ENCODE measurements at regions not wholly inside any gene's neighbourhood (a gene's known extent, or its start where the extent isn't known, plus 50 kb on each side); places are given as distances from the start of the nearest gene placed in this dataset.

GRCh38 chr6:115720900-115721299 is 339.8 kb downstream of the FRK start:
- DNase-seq (ENCODE audit: low read depth, low spot score): no peak

- DNase-seq (ENCODE audit: low read depth, low spot score): no peak
Measured at GRCh38 chr6:115717472-115717871, 343.2 kb downstream of the FRK start.

GRCh38 chr6:115717062-115717461 is 343.6 kb downstream of the FRK start:
- DNase-seq (ENCODE audit: low read depth, low spot score): no peak

- no peak for DNase-seq (ENCODE audit: low read depth, low spot score)
Measured at GRCh38 chr6:115712291-115712961, 348.3 kb downstream of the FRK start.

GRCh38 chr6:115708850-115709249 is 351.8 kb downstream of the FRK start:
- DNase-seq (ENCODE audit: low read depth, low spot score): no peak

- DNase-seq (ENCODE audit: low read depth, low spot score): no peak
Measured at GRCh38 chr6:115706981-115707380, 353.7 kb downstream of the FRK start.

GRCh38 chr6:115706324-115706723 is 354.4 kb downstream of the FRK start:
- no peak for DNase-seq (ENCODE audit: low read depth, low spot score)

GRCh38 chr6:115704028-115704427 is 356.7 kb downstream of the FRK start:
- DNase-seq (ENCODE audit: low read depth, low spot score): no peak

GRCh38 chr6:115691433-115691832 is 369.3 kb downstream of the FRK start:
- DNase-seq (ENCODE audit: low read depth, low spot score): no peak

- no peak for DNase-seq (ENCODE audit: low read depth, low spot score)
Measured at GRCh38 chr6:115690854-115691253, 369.8 kb downstream of the FRK start.

GRCh38 chr6:115681978-115682775 is 378.5 kb downstream of the FRK start:
- DNase-seq (ENCODE audit: low read depth, low spot score): no peak

- DNase-seq (ENCODE audit: low read depth, low spot score): no peak
Measured at GRCh38 chr6:115680621-115681020, 380.1 kb downstream of the FRK start.

GRCh38 chr6:115677198-115677597 is 383.5 kb downstream of the FRK start:
- DNase-seq (ENCODE audit: low read depth, low spot score): no peak

GRCh38 chr6:115675443-115675842 is 385.2 kb downstream of the FRK start:
- DNase-seq (ENCODE audit: low read depth, low spot score): no peak

- DNase-seq (ENCODE audit: low read depth, low spot score): no peak
Measured at GRCh38 chr6:115668781-115669180, 391.9 kb downstream of the FRK start.

- no peak for DNase-seq (ENCODE audit: low read depth, low spot score)
Measured at GRCh38 chr6:115668211-115668610, 392.5 kb downstream of the FRK start.

- no peak for DNase-seq (ENCODE audit: low read depth, low spot score)
Measured at GRCh38 chr6:115667478-115668026, 393.1 kb downstream of the FRK start.

- DNase-seq (ENCODE audit: low read depth, low spot score): no peak
Measured at GRCh38 chr6:115666997-115667396, 393.7 kb downstream of the FRK start.

GRCh38 chr6:115665310-115665709 is 395.4 kb downstream of the FRK start:
- DNase-seq (ENCODE audit: low read depth, low spot score): no peak

- no peak for DNase-seq (ENCODE audit: low read depth, low spot score)
Measured at GRCh38 chr6:115663681-115664080, 397.0 kb downstream of the FRK start.

- DNase-seq (ENCODE audit: low read depth, low spot score): no peak
Measured at GRCh38 chr6:115643762-115644161, 416.9 kb downstream of the FRK start.

GRCh38 chr6:115634887-115635286 is 425.8 kb downstream of the FRK start:
- DNase-seq (ENCODE audit: low read depth, low spot score): no peak

- no peak for DNase-seq (ENCODE audit: low read depth, low spot score)
Measured at GRCh38 chr6:115634131-115634530, 426.6 kb downstream of the FRK start.
